ENCODE measurements at regions not wholly inside any gene's neighbourhood (a gene's known extent, or its start where the extent isn't known, plus 50 kb on each side); places are given as distances from the start of the nearest gene placed in this dataset.

GRCh38 chr20:60491051-60491581 lies 532.9 kb downstream of the CDH26 start:
- Mint-ChIP-seq H3K27me3 (ENCODE audit: insufficient read depth, low read depth) (peaks cover 4% of the 10 kb centered on the region), H3K36me3 (no peaks in the 10 kb centered on the region), H3K4me3 (no peak overlapping the region), H3K27ac (no peak overlapping the region), H3K4me1 (peaks cover 35% of the 10 kb centered on the region), H3K9me3 (peaks cover 2% of the 10 kb centered on the region)
- Histone ChIP-seq H3K4me2 (no peak overlapping the region), H3K27ac (no peak overlapping the region), H3F3A (ENCODE audit: low read depth) (no peaks in the 10 kb centered on the region), H4K20me1 (ENCODE audit: low read depth) (no peaks in the 10 kb centered on the region), H3K36me3 (no peaks in the 10 kb centered on the region), H3K4me1 (peaks cover 8% of the 10 kb centered on the region), H3K4me3 (no peak overlapping the region), H3K79me2 (ENCODE audit: low read depth) (no peaks in the 10 kb centered on the region), H3K27me3 (no peaks in the 10 kb centered on the region), H3K9ac (no peak overlapping the region), H3K9me3 (ENCODE audit: low read depth) (no peaks in the 10 kb centered on the region), H2AFZ (replicated peaks) (no peak overlapping the region)
- no peak for TF ChIP-seq EZH2 (IDR thresholded peaks at IDR 0.05)
- TF ChIP-seq CTCF (IDR thresholded peaks at IDR 0.05) = no peak
- no peak for TF ChIP-seq EZH2phosphoT487 (IDR thresholded peaks at IDR 0.05)
- DNase-seq (ENCODE audit: low spot score) = no peak

- Histone ChIP-seq H3F3A (ENCODE audit: low read depth) (no peaks in the 10 kb centered on the region), H3K4me3 (no peak overlapping the region), H3K27me3 (no peaks in the 10 kb centered on the region), H3K36me3 (no peaks in the 10 kb centered on the region), H4K20me1 (ENCODE audit: low read depth) (no peaks in the 10 kb centered on the region), H3K27ac (no peak overlapping the region), H3K4me1 (peaks cover 17% of the 10 kb centered on the region), H3K79me2 (ENCODE audit: low read depth) (no peaks in the 10 kb centered on the region), H3K4me2 (no peak overlapping the region), H2AFZ (replicated peaks) (no peak overlapping the region), H3K9me3 (ENCODE audit: low read depth) (no peaks in the 10 kb centered on the region), H3K9ac (no peak overlapping the region)
- peaks cover 35% of the 10 kb centered on the region for H3K4me1 Mint-ChIP-seq
- H3K27ac Mint-ChIP-seq = no peak overlapping the region
- H3K4me3 Mint-ChIP-seq = no peak overlapping the region
- H3K9me3 Mint-ChIP-seq = peaks cover 2% of the 10 kb centered on the region
- no peak for TF ChIP-seq EZH2phosphoT487 (IDR thresholded peaks at IDR 0.05)
- TF ChIP-seq CTCF (IDR thresholded peaks at IDR 0.05) = no peak
- TF ChIP-seq EZH2 (IDR thresholded peaks at IDR 0.05) = no peak
- DNase-seq (ENCODE audit: low spot score) = no peak
- no peaks in the 10 kb centered on the region for H3K36me3 Mint-ChIP-seq
- peaks cover 1% of the 10 kb centered on the region for H3K27me3 Mint-ChIP-seq (ENCODE audit: insufficient read depth, low read depth)
These were observed 536.3 kb downstream of the CDH26 start for GRCh38 chr20:60494476-60494875.

- no peak overlapping the region for H3K27ac Mint-ChIP-seq
- no peak overlapping the region for H2AFZ ChIP-seq (replicated peaks)
- H3K9me3 Mint-ChIP-seq = peaks cover 2% of the 10 kb centered on the region
- no peaks in the 10 kb centered on the region for H3K36me3 ChIP-seq
- H3K36me3 Mint-ChIP-seq = no peaks in the 10 kb centered on the region
- no peak for TF ChIP-seq EZH2phosphoT487 (IDR thresholded peaks at IDR 0.05)
- no peak for TF ChIP-seq CTCF (IDR thresholded peaks at IDR 0.05)
- TF ChIP-seq EZH2 (IDR thresholded peaks at IDR 0.05) = no peak
- H3K27me3 ChIP-seq = no peaks in the 10 kb centered on the region
- no peak overlapping the region for H3K9ac ChIP-seq
- H3K9me3 ChIP-seq (ENCODE audit: low read depth) = no peaks in the 10 kb centered on the region
- no peaks in the 10 kb centered on the region for H3K79me2 ChIP-seq (ENCODE audit: low read depth)
- no peak overlapping the region for H3K27ac ChIP-seq
- H3K4me3 ChIP-seq = no peak overlapping the region
- no peak overlapping the region for H3K4me3 Mint-ChIP-seq
- H3K4me2 ChIP-seq = no peak overlapping the region
- DNase-seq (ENCODE audit: low spot score) = no peak
- H3K4me1 ChIP-seq = peaks cover 16% of the 10 kb centered on the region
- H4K20me1 ChIP-seq (ENCODE audit: low read depth) = no peaks in the 10 kb centered on the region
- peaks cover 3% of the 10 kb centered on the region for H3F3A ChIP-seq (ENCODE audit: low read depth)
- peaks cover 13% of the 10 kb centered on the region for H3K4me1 Mint-ChIP-seq
- H3K27me3 Mint-ChIP-seq (ENCODE audit: insufficient read depth, low read depth) = peaks cover 2% of the 10 kb centered on the region
These were observed 539.2 kb downstream of the CDH26 start for GRCh38 chr20:60497298-60498035.
